Kidney (tissue), 13 donors: ENCODE measurements at regions not wholly inside any gene's neighbourhood (a gene's known extent, or its start where the extent isn't known, plus 50 kb on each side); places are given as distances from the start of the nearest gene placed in this dataset.

Experiments
- DNase-seq, 5 donors: peaks; one replicate each; pipeline ENCODE4 v3.0.0-alpha.2; 2013 to 2020
- FAIRE-seq: peaks from 2 replicates; lab custom pipeline; 2012; peaks lifted over from hg19 to GRCh38; lab: Jason Lieb, UNC
- H3K27ac ChIP-seq, 2 donors: one replicate each; pipeline ENCODE4 v1.7.0; 2013; ENCODE audit warnings: low read depth in 2 of 2, low read length in 2 of 2, inconsistent platforms in 1 of 2
- H3K27me3 ChIP-seq: one replicate; pipeline ENCODE4 v1.7.1; 2013; ENCODE audit warnings: low read length, inconsistent platforms; ENCODE audit not compliant: control insufficient read depth, insufficient read depth
- H3K36me3 ChIP-seq, 3 donors: one replicate each; pipeline versions ENCODE4 v1.7.0 to v1.7.1; 2013; ENCODE audit warnings: low read length in 3 of 3, control low read depth in 1 of 3, inconsistent platforms in 1 of 3; ENCODE audit not compliant: insufficient read depth in 3 of 3, control insufficient read depth in 2 of 3
- H3K4me1 ChIP-seq, 3 donors: one replicate each; pipeline versions ENCODE4 v1.7.0 to v1.7.1; 2013; ENCODE audit warnings: low read length in 3 of 3, inconsistent platforms in 1 of 3, low read depth in 1 of 3; ENCODE audit not compliant: control insufficient read depth in 2 of 3, insufficient read depth in 2 of 3
- H3K4me3 ChIP-seq, 3 donors: one replicate each; pipeline versions ENCODE4 v1.7.0 to v1.8.1; 2013; ENCODE audit warnings: low read length in 3 of 3, control low read depth in 1 of 3, inconsistent platforms in 1 of 3
- H3K9ac ChIP-seq, 3 donors: one replicate each; pipeline versions ENCODE4 v1.7.0 to v1.7.1; 2013; ENCODE audit warnings: low read length in 3 of 3, control low read depth in 1 of 3, inconsistent platforms in 1 of 3
- H3K9me3 ChIP-seq, 3 donors: one replicate each; pipeline versions ENCODE4 v1.7.0 to v1.7.1; 2013; ENCODE audit warnings: low read length in 3 of 3, control low read depth in 1 of 3, inconsistent platforms in 1 of 3; ENCODE audit not compliant: control insufficient read depth in 2 of 3, insufficient read depth in 1 of 3
- CTCF ChIP-seq: IDR thresholded peaks from 3 replicates; pipeline ENCODE4 v1.5.1; 2012; ENCODE audit warnings: mild to moderate bottlenecking, moderate library complexity, borderline replicate concordance; ENCODE audit not compliant: insufficient read depth; ENCODE audit errors: extremely low read depth
- intact Hi-C: fragments of 100-400 bp; cut with DNase I; formaldehyde crosslinking; loops from one replicate; pipeline ENCODE4 v1.11.1; 2022
- donor health status: control.
- donor health status: control.
- donor health status: control.
- donor health status: control.
- donor health status: control.
- donor health status: DM: yes; HTN: yes; CAD: no.
- donor health status: Normal renal cell carcinoma (clear cell type).

DNA sequence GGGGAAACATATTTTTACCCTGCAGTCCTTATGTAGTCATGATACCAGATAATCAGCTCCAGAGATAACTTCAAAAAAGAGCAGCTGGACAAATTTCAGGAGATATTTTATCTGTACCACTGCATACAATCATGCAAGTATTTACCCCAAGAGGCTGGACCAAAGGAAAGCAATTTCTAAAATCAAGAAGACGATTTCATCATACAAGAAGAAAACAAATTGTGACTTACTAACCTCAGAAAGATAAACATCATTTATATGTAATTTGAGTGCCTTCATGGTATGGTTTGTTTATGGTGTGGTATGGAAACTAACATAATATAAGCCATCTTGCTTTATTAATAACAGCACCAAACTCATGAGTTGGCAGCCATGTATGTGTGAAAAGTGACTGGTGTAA, 603.6 kb downstream of the PSAT1 start:
- DNase-seq (no peak), FAIRE-seq (no peak)
- Histone ChIP-seq H3K36me3 (no peaks in the 10 kb centered on the region), H3K27me3 (no peaks in the 10 kb centered on the region), H3K4me1 (no peaks in the 10 kb centered on the region), H3K9ac (no peak overlapping the region), H3K9me3 (no peaks in the 10 kb centered on the region), H3K27ac (no peak overlapping the region), H3K4me3 (no peak overlapping the region)
- intact Hi-C loops = no loop called here
- no peak for TF ChIP-seq CTCF

DNA sequence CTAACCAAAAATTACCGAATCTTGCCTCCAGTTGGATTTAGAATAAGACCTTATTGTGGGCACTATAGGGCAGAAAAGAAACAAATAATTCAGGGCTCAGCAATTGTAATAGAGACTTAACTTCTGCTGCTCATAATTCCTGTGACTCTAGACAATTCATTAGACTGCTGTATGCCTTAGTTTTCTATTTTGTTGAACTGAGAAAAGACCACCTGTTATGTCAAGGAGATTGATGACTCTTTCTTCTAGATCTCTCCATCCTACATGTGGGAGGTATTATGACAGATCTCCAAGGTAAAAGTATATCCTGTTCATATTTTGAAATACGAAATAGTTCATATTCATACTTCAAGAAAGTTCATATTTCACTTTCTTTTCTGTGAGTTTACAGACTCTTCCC, 605.1 kb downstream of the PSAT1 start:
- Histone ChIP-seq H3K27ac (no peak overlapping the region), H3K4me1 (no peaks in the 10 kb centered on the region), H3K36me3 (no peaks in the 10 kb centered on the region), H3K27me3 (no peaks in the 10 kb centered on the region), H3K9me3 (no peaks in the 10 kb centered on the region), H3K4me3 (no peak overlapping the region), H3K9ac (no peak overlapping the region)
- intact Hi-C loops = no loop called here
- FAIRE-seq = no peak
- no peak for TF ChIP-seq CTCF
- no peak for DNase-seq

DNA sequence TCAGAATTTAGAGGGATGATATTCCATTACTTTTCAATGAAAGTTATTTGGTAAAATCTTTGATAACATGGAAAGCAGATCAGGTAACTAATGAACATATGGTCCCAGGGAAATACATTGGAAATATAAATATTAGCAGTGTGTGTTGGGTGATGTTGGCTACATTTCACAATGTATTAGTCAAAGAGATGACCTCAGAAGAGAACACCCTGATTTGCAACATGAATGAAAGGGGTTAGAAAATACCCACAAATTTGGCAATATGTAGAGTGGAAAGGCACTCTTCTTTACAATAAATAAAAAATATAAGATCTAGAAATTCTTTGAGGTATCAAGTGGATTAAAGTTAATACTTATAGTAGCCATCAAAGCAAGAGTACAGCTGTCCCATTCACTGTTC, 606.7 kb downstream of the PSAT1 start:
- Histone ChIP-seq H3K4me3 (no peak overlapping the region), H3K4me1 (no peaks in the 10 kb centered on the region), H3K27me3 (no peaks in the 10 kb centered on the region), H3K27ac (no peak overlapping the region), H3K9me3 (no peaks in the 10 kb centered on the region), H3K36me3 (no peaks in the 10 kb centered on the region), H3K9ac (no peak overlapping the region)
- DNase-seq (no peak), FAIRE-seq (no peak)
- no peak for TF ChIP-seq CTCF
- intact Hi-C loops = no loop called here

GRCh38 chr9:78904686-78905085, 607.8 kb downstream of the PSAT1 start:
- Histone ChIP-seq H3K27me3 (no peaks in the 10 kb centered on the region), H3K27ac (no peak overlapping the region), H3K9me3 (no peaks in the 10 kb centered on the region), H3K9ac (no peak overlapping the region), H3K4me1 (no peaks in the 10 kb centered on the region), H3K36me3 (no peaks in the 10 kb centered on the region), H3K4me3 (no peak overlapping the region)
- DNase-seq (no peak), FAIRE-seq (no peak)
- no peak for TF ChIP-seq CTCF
- intact Hi-C loops = no loop called here
